HG02763 (cell line): ENCODE measurements at regions not wholly inside any gene's neighbourhood (a gene's known extent, or its start where the extent isn't known, plus 50 kb on each side); places are given as distances from the start of the nearest gene placed in this dataset.

Source experiments
- ATAC-seq: cut with Tn5 transposase; IDR thresholded peaks from one replicate; pipeline ENCODE4 v1.9.1; 2021; ENCODE audit warnings: mild to moderate bottlenecking, moderate library complexity; ENCODE audit not compliant: unreplicated experiment

DNA sequence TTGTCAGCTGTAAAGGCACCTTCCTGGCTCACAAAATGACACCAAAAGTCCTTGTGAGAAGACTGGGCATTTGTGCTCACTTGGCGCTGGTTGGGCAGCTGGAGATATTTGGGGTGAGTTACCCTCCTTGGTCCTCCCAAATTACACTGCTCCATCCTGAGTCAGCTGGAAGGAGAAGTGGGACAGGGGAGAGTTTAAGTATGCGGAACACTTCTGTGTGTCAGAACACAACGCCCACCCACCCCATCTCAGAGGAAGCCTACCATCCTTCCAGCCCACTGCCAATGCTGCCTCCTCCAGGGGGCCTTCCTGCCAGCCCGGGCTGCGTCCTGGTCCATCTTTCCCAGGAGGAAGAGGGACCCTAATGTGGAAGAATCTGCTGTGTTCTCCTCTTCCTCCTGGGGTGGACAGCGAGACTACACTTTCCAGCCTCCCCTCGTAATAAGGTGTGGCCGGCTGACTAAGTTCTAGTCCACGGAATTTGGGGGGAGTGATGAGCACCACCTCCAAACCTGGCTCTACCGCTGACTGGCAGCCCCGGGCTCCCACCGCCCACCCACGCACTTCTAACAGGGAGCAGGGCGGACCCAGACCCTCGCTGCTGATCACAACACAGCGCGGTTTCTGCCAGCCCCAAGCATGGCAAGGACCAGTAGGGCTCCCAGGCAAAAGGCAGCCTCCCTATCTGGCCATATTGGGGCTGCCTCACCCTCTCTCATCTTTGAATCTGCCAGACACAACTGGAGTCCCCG, 265.0 kb downstream of the XXYLT1 start:
- ATAC-seq = no peak

DNA sequence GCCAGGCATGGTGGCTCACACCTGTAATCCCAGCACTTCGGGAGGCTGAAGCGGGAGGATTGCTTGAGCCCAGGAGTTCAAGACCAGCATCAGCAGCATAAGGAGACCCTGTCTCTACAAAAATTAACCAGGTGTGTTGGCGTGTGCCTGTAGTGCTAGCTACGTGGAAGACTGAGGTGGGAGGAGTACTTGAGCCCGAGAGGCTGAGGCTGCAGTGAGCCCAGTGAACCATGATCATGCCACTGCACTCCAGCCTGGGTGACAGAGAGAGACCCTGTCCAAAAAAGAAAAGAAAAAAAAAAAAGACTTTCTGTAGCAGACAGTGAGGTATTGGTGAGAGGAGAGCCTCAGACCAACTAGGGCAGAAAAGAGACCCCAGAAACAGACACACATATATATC, 263.8 kb downstream of the XXYLT1 start:
- ATAC-seq = no peak

DNA sequence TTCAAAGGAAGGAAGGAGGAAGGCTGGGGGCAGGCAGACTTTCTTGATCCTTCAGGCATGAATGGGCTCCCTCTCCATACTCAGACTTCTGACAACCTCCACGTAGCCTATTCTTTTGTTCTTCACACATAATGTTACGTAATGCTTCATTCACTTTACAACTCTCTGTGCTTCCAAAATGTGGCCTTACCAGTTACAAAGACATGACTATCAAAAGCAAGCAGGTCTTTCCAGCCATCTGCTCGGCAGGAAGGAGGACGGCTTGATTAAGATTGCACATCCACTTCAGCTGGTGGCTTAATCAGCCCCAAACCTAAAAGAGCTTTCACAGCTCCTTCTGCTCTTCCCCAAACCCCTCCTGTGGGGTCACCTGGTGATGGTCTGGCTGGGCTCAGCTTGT, 263.2 kb downstream of the XXYLT1 start:
- no peak for ATAC-seq

DNA sequence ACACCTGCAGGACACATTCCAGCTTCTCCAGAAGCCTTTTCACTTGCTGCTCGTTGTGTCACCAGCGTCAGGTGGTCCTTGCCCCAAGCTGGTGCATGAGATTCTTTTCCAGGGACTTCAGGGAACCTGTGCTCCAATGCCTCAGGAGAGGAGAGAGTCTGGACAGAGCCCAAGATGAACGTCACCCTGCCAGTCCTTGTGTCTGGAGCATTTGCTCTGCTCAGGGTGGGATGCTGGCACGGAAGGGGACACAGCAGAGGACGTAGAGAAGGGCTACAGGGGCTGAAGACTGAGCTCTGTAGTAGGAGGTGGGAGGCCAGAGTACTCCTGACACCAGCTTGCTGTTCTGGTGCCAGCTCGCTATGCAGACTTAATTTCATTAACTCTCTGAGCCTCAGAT, 262.1 kb downstream of the XXYLT1 start:
- no peak for ATAC-seq

DNA sequence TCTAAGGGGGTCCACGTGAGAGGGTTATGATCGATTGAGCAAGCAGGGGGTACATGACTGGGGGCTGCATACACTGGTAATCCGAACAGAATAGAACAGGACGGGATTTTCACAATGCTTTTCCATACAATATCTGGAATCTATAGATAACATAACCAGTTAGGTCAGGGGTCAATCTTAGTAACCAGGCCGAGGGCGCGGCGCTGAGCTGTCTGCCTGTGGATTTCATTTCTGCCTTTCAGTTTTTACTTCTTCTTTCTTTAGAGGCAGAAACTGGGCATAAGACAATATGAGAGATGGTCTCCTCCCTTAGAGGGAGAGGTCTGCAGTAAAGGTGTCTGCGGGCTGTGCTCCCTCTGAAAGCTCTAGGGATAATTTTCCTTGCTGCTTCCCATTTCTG, 261.3 kb downstream of the XXYLT1 start:
- ATAC-seq = no peak

DNA sequence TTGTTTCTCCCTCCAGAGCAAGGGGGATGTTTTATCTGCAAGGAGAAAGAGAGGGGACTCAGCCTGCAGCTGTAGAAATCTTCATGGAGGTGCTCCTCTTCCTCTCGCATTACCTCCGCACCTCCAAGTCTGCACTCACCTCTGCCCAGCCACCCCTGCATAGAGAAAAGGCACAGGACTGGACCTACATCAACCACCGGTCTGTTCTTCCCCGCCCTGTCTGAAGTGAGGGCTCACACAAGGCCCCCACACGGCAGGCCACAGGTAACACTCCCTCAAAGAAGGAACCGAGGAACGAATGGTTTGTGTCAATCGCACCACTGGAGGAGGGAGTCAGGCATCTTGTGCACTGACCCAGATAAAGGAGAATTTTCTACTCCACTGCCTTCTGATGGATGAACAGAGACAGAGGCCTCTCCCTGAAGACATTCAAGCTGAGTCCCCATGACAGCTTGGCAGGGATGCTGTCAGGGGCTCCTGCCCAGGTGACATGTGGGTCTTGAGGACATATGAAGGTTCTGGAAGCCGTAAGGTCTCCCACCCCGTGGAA, 260.3 kb downstream of the XXYLT1 start:
- ATAC-seq = no peak

DNA sequence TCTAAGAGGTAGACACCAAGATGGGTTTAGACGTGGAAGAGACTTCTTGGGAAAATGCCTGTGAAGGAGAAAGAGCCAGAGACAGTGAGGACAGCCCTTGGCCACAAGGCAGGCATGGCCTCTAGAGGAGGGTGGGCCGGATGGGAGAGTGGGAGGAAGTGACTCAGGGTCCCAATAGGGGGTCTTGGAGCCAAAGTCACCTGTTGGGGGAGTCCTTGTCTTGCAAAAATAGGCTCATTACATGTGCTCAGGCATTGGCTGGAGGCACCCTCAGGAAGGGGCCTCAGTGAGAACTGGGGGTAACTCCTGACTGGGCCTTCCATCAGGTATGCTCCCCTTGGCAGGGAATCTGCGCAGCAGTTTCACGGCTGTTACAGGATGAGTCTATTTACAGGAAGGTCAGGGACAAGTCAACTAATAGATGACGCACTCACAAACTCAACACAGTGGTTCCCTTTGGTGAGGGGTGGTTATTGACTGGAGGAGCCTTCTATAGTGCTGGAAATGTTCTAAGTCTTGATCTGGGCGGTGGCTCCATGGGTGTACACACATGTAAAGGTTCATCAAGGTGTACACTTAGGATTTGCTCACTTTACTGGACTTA, 259.6 kb downstream of the XXYLT1 start:
- ATAC-seq = no peak

DNA sequence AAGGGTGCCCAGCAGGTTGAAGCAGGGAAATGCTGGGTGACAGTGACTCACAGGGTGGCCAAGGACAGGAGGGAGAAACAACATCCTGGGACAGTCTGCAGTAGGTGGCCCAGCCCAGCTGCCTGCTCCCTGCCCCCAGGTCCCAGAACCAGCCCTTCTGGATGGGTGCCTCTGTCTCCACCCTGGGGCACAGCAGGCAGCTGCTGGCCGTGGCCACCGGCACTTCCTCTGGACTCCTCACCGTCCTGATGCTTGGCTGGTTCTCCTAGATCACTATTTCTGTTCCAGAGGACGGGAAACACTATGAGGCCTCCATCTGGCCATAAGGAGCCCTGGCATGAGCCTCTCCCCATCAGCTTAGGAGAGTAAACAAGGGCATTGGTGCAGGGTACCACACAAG, 258.9 kb downstream of the XXYLT1 start:
- no peak for ATAC-seq

DNA sequence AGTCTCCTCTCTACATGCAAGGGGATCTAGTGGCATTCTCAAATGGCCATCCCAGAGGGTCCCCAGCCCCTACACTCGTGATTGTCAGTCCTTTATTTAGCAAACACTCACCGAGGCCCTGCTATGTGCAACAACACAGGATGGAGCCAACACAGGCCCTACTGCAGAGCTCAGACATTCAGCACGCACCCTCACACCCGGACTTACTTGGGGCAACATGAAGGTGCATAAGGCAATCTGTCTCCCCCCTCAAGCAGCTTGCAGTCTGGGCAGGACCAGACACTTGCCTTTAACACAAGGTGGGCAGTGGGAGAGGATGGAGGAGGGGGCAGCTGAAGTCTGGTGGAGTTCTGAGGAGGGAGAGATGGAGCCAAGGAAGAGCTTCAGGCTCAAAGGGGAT, 258.4 kb downstream of the XXYLT1 start:
- ATAC-seq = no peak

DNA sequence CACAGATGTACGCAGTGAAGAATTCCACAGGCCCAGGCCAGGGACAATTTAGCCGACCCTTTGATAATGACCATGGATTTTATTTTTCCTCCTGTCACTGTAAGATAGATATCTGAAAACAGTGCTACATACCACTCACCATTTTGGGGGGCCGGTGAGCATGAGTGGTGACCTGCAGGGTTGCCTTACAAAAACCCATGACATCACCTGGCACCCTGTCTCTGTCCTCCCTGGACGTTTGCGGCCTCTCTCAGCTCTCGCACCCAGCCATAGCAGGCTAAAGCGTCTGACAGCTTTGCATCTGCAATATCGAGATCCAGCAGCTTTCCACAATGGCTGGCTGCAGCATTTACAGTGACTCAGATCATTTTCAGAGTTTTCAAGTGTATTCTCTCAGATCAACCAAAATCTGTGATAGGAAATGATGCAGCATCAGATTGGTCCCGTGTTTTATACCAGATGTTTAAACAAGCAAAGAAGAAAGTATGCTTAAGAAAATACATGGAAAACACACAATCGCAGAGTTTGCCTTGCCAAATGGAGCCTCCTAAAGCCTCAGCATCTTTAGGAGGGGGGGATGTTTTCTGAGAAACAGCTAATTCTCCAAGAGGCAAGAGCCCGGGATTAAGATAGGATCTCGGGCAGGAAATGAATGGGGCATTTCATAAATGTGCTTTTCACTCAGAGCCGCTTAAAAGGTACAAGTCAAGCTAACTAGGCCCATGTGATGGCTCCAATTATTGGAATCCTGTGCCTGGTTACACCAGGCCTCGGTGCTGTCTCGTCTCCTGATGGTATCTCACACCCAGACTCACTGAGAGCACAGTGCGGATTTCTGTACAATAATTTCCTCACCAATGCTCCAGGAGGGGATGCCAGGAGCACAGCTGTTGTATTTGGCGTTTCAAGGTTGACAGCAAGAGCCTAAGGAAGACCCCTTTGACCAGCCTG, 257.3 kb downstream of the XXYLT1 start:
- ATAC-seq = no peak

DNA sequence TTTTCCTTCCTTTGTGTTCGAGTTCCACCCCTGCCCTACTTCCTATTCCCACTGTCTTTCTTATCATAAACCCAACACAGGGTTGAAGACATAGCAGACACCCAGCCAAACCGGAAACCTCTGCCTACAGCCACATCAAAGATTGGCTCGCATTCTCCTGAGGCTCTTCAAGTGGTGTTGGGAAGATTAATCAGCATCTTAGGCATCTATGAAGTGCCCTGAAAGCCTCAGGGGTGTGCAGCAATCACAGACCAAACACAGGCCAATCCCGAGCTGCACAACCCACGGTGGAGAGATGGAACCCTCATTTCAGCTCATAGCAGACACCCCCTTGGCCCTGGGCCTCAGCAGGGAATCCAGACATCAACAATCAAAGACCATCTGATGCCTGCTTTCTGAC, 255.9 kb downstream of the XXYLT1 start:
- no peak for ATAC-seq

DNA sequence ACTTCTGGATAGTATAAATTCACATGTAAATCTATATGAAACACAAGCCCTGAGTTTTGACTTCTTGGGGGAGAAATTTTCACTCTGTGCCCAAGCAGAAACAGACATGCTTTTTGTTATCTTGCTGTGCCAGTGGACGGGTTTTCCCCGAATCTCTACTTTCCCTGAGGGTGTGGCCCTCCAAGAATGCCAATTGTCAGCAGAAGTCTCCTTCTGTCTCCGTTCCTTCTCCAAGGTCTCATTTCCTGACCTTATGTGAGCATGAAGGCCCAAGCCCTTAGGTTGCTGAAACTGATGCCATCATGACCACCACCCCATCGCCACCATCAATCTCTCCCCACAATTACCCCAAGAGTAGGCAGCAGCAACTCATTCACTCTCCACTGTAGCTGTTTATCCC, 253.8 kb downstream of the XXYLT1 start:
- no peak for ATAC-seq
